ENCODE measurements at regions not wholly inside any gene's neighbourhood (a gene's known extent, or its start where the extent isn't known, plus 50 kb on each side); places are given as distances from the start of the nearest gene placed in this dataset.
A peak's percentile ranks its signal among the peaks of the same experiment; 100 is the strongest.

DNA sequence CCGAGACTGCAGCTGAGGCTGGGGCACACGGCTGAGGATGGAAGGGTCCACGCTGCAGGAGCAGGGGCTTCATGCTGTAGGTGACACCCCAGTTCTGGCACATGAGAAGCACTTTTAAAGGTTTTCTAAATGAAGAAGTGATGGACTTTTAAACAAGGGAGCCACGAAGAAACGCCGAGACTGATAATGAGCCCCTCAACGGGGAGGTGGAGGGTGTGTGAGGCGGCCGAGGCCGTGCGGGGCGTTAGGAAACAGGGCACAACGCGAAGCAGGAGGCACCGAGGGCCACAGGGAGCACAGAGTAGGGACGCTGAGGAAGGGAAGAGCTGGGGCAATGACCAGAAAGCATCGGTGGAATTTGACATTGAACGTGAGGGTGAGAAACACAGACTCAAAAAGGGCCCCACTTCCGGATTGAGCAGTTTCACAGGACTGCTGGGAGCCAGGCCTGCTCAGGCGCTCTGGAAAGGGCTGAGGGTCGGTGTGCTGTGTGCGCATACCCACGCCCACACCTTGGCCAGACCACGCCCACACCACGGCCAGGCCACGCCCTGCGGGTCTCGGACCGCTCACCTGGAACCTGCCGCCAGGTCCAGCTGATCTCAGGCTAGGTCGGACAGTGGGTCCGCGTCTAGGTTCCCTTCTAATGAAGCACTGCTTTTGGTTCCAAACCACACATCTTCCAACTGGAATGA, 115.7 kb downstream of the GYPC start:
- Histone ChIP-seq H3K9me3 (ENCODE audit: low read depth) (no peaks in the 10 kb centered on the region), H3K79me2 (ENCODE audit: low read depth) (no peaks in the 10 kb centered on the region), H3F3A (ENCODE audit: low read depth) (no peaks in the 10 kb centered on the region), H3K9ac (no peak overlapping the region), H3K36me3 (no peaks in the 10 kb centered on the region), H4K20me1 (ENCODE audit: low read depth) (no peaks in the 10 kb centered on the region), H3K27ac (no peak overlapping the region), H3K27me3 (peaks cover 14% of the 10 kb centered on the region), H3K4me1 (no peaks in the 10 kb centered on the region), H3K4me2 (no peak overlapping the region), H2AFZ (replicated peaks) (no peak overlapping the region), H3K4me3 (no peak overlapping the region)
- TF ChIP-seq, protein P1, sequence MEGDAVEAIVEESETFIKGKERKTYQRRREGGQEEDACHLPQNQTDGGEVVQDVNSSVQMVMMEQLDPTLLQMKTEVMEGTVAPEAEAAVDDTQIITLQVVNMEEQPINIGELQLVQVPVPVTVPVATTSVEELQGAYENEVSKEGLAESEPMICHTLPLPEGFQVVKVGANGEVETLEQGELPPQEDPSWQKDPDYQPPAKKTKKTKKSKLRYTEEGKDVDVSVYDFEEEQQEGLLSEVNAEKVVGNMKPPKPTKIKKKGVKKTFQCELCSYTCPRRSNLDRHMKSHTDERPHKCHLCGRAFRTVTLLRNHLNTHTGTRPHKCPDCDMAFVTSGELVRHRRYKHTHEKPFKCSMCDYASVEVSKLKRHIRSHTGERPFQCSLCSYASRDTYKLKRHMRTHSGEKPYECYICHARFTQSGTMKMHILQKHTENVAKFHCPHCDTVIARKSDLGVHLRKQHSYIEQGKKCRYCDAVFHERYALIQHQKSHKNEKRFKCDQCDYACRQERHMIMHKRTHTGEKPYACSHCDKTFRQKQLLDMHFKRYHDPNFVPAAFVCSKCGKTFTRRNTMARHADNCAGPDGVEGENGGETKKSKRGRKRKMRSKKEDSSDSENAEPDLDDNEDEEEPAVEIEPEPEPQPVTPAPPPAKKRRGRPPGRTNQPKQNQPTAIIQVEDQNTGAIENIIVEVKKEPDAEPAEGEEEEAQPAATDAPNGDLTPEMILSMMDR (IDR thresholded peaks at IDR 0.05) = no peak
- TF ChIP-seq EZH2 (IDR thresholded peaks at IDR 0.05) = no peak
- TF ChIP-seq EZH2phosphoT487 (IDR thresholded peaks at IDR 0.05) = no peak
- no peak for DNase-seq (ENCODE audit: low spot score)
- Mint-ChIP-seq H3K9me3 (no peaks in the 10 kb centered on the region), H3K27ac (peak overlapping the region; percentile 74), H3K4me1 (peaks cover 13% of the 10 kb centered on the region), H3K27me3 (ENCODE audit: insufficient read depth, low read depth) (peaks cover 4% of the 10 kb centered on the region), H3K36me3 (no peaks in the 10 kb centered on the region), H3K4me3 (no peak overlapping the region)

DNA sequence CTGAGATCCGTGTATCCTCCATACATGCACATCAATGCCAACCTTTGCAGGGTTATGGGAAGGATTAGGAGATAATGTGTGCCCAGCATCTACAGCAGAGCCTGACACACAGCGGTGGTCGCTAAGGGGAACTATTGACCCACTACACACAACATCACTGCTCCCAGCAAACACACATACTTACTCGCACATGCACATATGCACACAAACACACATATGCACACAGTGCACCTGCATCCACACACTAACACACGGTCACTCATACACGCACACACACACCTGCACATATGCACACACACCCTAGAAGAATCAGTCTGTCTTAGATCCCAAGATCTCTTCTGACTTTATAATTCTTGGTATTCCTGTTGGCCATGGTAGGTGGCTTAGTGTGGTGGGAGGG, 118.3 kb downstream of the GYPC start:
- Mint-ChIP-seq H3K36me3 (no peaks in the 10 kb centered on the region), H3K9me3 (no peaks in the 10 kb centered on the region), H3K27me3 (ENCODE audit: insufficient read depth, low read depth) (peaks cover 13% of the 10 kb centered on the region), H3K27ac (no peak overlapping the region), H3K4me3 (no peak overlapping the region), H3K4me1 (peaks cover 29% of the 10 kb centered on the region)
- no peak overlapping the region for H3K4me3 ChIP-seq
- H3K4me1 ChIP-seq = peaks cover 9% of the 10 kb centered on the region
- H4K20me1 ChIP-seq (ENCODE audit: low read depth) = no peaks in the 10 kb centered on the region
- DNase-seq (ENCODE audit: low spot score) = no peak
- no peak overlapping the region for H2AFZ ChIP-seq (replicated peaks)
- peaks cover 14% of the 10 kb centered on the region for H3K27me3 ChIP-seq
- H3K4me2 ChIP-seq = no peak overlapping the region
- TF ChIP-seq EZH2 (IDR thresholded peaks at IDR 0.05) (no peak), EZH2phosphoT487 (IDR thresholded peaks at IDR 0.05) (no peak)
- TF ChIP-seq, protein P1 (IDR thresholded peaks at IDR 0.05) = no peak
- peaks cover 12% of the 10 kb centered on the region for H3F3A ChIP-seq (ENCODE audit: low read depth)
- no peaks in the 10 kb centered on the region for H3K9me3 ChIP-seq (ENCODE audit: low read depth)
- H3K27ac ChIP-seq = no peak overlapping the region
- H3K36me3 ChIP-seq = no peaks in the 10 kb centered on the region
- no peaks in the 10 kb centered on the region for H3K79me2 ChIP-seq (ENCODE audit: low read depth)
- no peak overlapping the region for H3K9ac ChIP-seq

GRCh38 chr2:126774761-126775160, 118.8 kb downstream of the GYPC start:
- no peaks in the 10 kb centered on the region for H3K9me3 ChIP-seq (ENCODE audit: low read depth)
- DNase-seq (ENCODE audit: low spot score) = no peak
- Mint-ChIP-seq H3K4me1 (peaks cover 33% of the 10 kb centered on the region), H3K4me3 (peak overlapping the region; percentile 92), H3K9me3 (no peaks in the 10 kb centered on the region), H3K27ac (no peak overlapping the region), H3K36me3 (no peaks in the 10 kb centered on the region), H3K27me3 (ENCODE audit: insufficient read depth, low read depth) (peaks cover 13% of the 10 kb centered on the region)
- no peak overlapping the region for H3K9ac ChIP-seq
- peaks cover 12% of the 10 kb centered on the region for H3K4me1 ChIP-seq
- H2AFZ ChIP-seq (replicated peaks) = no peak overlapping the region
- H3K27me3 ChIP-seq = peaks cover 14% of the 10 kb centered on the region
- H3K79me2 ChIP-seq (ENCODE audit: low read depth) = no peaks in the 10 kb centered on the region
- H3K4me2 ChIP-seq = no peak overlapping the region
- H4K20me1 ChIP-seq (ENCODE audit: low read depth) = no peaks in the 10 kb centered on the region
- peaks cover 14% of the 10 kb centered on the region for H3F3A ChIP-seq (ENCODE audit: low read depth)
- no peaks in the 10 kb centered on the region for H3K36me3 ChIP-seq
- H3K27ac ChIP-seq = no peak overlapping the region
- H3K4me3 ChIP-seq = no peak overlapping the region
- TF ChIP-seq EZH2phosphoT487 (IDR thresholded peaks at IDR 0.05) (no peak), EZH2 (IDR thresholded peaks at IDR 0.05) (no peak)
- TF ChIP-seq, protein P1 (IDR thresholded peaks at IDR 0.05) = no peak
